ENCODE measurements at regions not wholly inside any gene's neighbourhood (a gene's known extent, or its start where the extent isn't known, plus 50 kb on each side); places are given as distances from the start of the nearest gene placed in this dataset.

DNA sequence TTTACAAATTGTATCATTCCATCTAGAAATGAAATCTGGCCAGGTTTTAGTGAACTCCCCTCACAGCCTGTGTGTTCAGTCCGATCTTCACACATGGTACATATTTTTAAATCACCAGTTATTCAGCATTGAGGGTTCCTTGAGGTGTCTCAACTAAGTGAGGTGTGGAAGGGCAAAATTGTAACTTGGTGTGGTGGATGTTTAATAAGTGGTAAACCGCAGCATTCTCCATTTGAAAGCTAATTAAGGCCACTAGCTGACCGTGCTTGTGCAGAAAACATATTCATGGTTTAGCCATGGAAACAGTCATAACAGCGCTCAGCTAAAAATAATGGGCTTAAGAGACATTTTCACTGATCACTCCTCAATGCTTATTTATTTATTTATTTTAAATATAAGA lies 786.2 kb upstream of the FANCL start:
- DNase-seq (ENCODE audit: low read depth, low spot score), result no peak

DNA sequence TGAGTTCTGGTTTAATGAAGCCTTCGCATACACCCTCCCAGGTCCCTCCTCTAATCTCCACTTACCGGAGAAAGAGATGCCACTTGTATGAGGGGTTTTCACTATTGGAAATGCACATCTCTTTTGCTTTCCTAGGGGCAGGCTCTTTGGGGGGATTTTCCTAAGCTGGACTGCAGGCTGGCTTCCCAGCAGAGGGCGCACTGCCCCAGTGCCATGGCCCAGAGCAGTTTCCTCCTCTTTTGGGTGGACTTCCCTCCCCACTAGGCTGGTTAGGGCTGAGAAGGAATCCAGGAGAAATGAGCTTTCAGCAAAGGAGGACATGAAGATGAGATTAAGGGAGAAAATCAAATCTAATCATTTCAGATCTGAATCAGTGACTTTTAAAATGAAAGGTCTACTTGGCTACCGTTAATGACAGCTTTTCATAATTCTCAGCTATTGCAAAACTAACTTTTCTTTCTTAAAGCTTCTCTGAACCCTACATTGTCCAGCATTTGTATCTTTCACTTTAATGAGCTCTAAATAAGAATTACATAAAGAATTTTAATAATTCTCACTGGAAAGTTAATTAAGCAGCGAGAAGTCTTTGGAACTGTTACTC lies 784.1 kb upstream of the FANCL start:
- DNase-seq (ENCODE audit: low read depth, low spot score), result peak; percentile 40

DNA sequence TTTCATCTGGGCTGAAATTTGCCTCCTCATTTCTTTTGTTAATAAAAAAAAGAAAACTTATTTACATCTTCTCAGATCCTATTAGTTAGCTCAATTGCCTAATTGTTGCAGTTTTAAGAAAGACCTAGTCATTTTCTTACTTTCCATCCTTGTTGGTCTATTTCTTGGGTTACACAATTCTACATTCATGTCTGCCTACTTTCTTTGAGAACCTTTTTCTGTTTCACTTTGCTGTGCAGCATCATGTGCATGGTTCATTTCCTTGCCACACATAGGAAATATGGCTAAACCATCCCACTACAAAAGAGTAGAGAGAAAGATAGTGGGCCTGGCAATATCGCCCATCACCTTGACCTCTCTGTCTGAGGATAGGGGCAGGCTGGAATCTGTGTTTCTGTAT lies 780.7 kb upstream of the FANCL start:
- no peak for DNase-seq (ENCODE audit: low read depth, low spot score)

DNA sequence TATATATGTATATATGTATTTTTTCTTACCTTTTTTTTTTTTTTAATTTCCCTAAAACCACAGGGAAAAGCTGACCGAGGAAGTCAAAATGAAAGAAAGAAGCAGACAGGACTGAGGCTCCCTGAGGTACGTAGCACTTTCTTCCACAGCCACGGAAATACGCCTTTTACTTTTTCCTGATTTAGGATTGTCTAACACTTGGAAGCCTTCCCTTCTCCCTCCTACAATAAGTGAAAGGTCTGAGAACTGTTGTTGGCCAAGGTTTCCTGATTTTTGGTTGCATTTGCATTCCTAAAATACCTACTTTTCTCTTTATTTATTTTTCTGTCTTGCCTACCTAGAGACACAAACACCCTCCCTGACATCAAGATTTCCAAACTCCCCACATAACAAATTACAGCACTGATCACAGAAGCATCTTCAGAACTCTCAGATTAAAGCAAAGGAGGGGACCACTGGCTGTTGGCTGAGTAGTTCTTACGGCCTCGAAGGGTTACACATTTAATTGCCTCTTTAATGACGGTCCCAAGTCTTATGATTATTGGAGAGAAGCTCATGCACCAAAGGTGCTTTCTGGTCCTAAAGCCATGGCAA lies 778.5 kb upstream of the FANCL start:
- DNase-seq (ENCODE audit: low read depth, low spot score), result no peak

DNA sequence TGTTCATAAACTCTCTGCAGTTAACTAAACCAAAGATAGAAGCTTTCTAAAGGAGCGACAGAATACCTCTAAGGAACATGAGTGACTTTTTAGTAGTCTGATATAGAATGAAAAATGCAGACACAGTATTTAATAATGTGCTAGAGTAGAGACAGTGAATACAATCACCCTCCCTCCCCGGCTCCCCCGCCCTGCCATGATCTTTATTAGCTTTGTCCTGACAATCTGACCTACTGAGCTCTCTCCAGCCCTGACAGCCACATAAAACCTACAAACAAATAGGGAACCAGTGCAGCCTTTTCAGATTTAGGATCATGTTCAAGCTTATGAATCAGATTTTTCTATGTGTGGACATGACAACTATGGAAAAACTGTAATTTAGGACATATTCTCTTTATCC lies 777.6 kb upstream of the FANCL start:
- DNase-seq (ENCODE audit: low read depth, low spot score), result no peak

DNA sequence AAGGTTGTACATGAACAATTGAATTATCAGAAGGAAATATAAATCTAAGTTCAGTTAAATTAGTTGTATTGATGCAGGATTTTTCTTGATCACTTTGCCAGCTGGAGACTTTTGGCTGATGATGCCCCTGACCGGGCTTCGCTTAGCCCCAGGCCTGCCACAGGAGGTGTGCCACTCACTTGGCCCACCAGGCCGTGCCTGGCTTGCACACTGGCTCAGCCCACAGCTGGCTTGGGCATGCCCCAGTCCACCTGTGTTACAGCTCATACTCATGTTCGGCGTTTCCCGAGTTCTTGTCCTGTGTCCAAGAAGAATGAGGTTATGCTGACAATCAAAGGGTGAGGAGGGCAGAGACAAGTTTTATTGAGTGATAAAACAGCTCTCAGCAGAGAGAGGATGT lies 773.9 kb upstream of the FANCL start:
- no peak for DNase-seq (ENCODE audit: low read depth, low spot score)

DNA sequence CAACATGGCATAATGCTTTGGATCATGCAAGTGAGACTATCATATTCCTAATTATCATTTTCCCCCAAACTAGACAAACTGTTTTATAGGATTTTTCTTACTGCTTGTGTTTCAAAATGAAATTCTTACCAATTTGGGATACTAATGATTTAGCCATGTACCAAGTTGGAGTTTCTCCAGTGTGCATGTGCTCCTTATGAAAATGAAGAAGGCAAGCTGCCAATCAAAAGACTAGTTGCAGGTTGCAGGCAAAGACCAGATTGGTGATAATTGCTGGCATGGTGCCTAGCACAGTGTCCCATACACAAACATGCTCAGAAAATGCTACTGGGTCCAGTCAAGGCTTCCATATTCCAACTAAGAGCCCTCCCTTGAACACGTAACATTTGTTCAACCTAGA lies 771.8 kb upstream of the FANCL start:
- no peak for DNase-seq (ENCODE audit: low read depth, low spot score)

DNA sequence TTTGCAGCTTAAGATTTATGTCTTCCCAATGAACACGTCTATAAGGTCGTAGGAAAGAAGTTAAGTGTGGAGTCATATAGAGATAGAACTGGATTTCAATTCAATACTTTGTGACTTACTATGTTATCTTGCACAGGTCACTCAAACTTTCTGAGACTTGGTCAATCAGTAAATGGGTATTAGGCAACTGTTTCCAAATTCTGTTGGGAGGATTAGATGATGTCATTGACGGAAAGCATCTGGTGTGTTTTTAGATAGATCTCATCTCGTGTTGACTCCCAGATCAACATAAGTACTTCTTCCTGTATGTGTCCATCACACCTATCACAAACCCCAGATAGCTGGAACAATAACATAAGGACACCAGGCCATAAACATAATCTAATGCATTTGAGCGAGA lies 771.1 kb upstream of the FANCL start:
- DNase-seq (ENCODE audit: low read depth, low spot score), result no peak

DNA sequence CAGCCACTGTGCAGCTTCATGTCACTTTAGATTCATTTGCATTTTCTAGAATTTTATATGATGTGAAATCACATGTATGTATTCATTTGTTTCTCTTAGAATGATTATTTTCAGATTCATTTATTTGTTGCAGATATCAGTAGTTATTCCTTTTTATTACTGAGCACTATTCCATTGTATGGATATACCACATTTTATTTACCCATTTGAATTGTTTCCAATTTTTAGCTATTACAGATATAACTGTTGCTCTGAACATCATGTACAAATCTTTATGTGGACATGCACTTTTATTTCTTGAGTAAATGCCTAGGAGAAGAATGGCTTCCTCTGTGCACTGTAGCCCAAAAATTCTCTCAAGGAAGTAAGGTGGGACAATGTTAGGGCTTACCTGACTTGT lies 767.8 kb upstream of the FANCL start:
- DNase-seq (ENCODE audit: low read depth, low spot score), result no peak

DNA sequence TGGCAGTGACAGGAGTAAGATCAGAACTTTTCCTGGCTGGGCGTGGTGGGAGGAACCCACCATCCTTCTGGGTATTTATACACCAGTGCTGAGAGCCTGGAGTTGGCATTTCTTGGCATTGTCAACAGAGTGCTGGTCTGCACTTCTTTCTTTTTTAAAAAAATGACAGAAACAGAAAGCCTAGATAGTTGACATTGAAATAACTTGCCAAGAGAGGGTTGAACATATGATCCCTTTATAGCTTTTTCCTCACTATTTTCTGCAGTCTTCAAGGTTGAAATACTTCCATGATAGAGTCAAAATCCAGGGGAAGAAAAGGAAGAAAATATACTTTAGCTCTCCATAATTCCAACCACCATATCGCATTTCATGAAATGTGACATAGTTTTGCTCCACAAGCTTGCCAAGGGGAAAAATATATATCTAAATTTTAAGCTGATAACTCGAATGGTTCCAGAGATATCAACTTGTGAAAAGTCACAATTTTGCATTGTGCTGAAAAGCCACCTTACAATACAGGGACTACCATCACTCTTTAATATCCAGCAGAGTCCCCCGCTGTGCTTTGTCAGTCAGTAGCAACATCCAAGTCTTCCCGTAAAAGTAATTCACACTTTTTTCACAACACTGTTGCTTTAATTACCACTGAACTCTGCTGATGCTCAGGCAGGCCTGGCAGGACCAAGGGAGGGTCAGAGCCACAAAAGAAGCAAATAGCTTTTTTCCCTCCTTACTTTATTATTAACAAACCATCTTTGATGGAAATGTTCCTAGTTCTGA lies 764.9 kb upstream of the FANCL start:
- no peak for DNase-seq (ENCODE audit: low read depth, low spot score)

DNA sequence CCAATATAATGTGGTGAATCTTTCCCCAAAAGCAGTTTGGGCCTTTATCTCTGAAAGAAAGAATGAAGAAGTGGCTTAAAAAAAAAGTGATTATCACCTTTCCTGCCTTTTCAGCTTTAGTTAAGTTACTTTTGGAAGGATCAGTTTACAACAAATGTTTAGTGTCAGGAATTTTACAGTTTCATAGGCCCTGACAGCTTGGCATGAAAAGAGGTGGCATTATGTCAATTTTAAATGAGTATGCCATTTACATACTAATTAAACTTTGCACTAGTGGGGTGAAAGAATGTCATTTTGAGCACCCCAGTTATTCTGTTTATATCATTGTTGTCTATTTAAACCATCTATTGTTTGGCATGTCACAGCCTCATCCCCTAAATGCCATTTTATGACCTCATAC lies 763.5 kb upstream of the FANCL start:
- no peak for DNase-seq (ENCODE audit: low read depth, low spot score)

DNA sequence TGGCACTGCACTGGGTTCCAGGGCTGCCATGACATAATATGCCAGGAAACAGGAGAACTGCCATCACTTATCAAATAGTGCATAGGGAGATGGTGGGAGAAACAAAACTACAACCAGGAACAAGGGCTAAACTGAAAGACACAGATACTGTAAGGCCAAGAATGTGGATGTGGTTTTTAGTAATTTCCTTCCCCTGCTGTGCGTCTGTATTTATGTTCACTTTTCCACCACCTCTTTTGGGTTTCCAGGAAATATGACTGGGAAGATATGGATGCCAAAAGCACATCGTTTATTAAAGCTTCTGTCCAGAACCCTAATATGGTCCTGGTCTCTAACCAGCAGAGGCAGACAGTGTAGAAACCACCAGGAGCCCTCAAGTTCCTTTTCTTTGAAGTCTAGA lies 759.7 kb upstream of the FANCL start:
- DNase-seq (ENCODE audit: low read depth, low spot score), result peak; percentile 28

DNA sequence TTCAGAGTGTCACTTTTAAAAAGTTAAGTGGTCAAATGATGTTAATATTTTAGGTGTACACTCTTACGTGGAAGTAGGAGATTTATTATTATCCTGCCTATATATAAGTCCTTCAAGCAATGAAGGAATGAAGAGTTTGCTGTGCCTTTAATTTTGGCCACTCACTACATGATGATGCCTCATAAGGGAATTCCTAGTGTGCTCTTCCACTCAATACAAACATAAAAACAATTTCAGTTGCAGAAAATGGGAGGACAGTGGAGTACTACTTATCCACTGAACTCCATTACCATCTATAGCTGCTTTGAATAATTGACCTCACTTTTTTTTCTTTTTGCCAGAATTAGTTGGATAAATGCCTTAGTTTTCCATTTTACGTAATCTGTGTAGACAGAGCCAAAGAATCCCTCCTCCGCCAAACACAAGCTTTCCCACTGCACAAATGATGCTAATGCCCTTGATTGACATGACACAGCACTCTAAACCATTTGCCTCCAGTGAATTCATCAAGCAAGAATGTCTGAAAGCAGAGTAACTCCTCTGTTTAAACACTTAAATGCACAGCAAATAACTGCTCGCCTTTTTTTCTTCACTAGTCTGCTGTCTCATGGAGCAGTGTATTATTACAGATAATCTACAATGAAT lies 751.1 kb upstream of the FANCL start:
- peak; percentile 86 for DNase-seq (ENCODE audit: low read depth, low spot score)

DNA sequence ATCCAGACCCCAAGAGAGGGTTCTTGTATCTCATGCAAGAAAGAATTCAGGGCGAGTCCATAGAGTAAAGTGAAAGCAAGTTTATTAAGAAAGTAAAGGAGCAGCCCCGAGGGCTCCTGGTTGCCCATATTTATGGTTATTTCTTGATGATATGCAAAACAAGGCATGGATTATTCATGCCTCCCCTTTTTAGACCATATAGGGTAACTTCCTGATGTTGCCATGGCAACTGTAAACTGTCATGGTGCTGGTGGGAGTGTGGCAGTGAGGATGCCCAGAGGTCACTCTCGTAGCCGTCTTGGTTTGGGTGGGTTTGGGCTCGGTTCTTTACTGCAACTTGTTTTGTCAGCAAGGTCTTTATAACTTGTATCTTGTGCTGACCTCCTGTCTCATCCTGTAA lies 750.2 kb upstream of the FANCL start:
- DNase-seq (ENCODE audit: low read depth, low spot score), result no peak

DNA sequence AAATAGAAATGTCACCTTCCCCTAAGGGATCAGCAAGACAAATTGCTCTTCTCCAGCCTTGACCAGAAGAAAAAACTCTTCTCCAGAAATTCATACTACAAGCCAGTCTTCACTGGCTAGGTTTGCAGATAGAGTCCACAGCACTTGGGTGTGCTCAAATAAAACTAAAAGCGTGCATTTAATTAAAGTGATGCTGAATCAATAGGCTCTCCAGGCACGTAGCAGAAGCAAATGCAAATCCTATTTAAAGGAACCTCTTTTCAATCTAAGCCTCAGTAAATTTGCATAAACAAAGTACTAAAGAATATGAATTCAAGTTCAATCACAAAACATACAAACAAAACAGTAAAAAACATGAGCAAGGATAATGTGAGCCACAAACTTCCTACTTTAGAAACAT lies 744.4 kb upstream of the FANCL start:
- DNase-seq (ENCODE audit: low read depth, low spot score), result no peak

DNA sequence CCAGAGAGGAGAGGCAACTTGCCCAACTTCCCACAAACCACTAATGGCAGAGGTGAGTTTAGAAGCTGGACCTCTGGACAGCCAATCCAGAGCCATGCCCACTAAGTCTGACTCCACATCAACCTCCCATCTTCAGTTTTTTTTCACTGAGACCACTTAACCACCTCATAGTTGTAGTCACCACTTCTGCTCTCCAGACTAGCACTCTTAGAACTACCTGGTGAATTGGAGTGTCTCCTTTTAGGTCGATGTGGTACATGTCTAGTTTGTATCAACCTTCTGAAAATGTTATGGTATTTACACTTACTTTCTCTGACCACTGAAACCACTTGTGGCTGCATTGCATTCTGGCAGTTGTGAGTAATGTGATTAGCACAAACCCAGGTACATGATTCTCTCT lies 743.6 kb upstream of the FANCL start:
- DNase-seq (ENCODE audit: low read depth, low spot score), result peak; percentile 70

DNA sequence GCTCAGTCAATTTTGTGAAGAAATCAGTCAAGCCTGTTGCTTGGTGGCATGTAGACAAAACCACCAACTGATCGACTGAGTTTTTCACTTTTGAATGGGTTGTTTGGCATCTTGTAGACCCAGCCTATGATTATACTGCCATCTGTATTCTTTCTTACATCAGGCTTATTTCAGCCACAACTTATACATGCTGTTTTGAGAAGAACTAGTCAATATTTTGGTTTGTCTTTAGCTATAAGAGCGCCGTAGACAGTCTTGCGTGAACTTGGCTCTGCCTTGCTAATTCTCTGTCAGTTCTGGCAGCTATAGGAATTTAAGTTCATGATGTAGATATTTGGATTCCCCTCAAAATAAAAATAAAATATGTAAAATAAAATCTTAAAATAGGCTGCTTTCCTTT lies 742.0 kb upstream of the FANCL start:
- DNase-seq (ENCODE audit: low read depth, low spot score), result no peak

DNA sequence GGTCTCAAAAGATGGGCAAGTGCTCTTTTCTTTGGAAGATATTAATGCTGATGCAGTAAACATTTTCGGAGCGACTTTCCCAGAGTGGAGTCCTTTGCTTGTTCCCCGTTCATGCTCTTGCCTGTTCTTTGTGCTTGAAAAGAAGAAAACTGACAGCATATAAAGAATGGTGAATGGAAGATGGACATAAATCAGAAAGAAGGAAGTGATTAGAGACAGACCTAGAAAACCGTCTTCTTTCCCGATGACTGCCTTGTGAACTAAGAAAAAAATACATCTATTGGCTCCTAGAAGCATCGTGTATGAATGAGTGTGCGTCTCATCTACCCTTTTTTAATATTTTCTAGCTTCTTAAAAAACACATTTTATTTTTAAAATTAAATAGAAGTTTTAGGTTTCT lies 740.1 kb upstream of the FANCL start:
- DNase-seq (ENCODE audit: low read depth, low spot score), result no peak

DNA sequence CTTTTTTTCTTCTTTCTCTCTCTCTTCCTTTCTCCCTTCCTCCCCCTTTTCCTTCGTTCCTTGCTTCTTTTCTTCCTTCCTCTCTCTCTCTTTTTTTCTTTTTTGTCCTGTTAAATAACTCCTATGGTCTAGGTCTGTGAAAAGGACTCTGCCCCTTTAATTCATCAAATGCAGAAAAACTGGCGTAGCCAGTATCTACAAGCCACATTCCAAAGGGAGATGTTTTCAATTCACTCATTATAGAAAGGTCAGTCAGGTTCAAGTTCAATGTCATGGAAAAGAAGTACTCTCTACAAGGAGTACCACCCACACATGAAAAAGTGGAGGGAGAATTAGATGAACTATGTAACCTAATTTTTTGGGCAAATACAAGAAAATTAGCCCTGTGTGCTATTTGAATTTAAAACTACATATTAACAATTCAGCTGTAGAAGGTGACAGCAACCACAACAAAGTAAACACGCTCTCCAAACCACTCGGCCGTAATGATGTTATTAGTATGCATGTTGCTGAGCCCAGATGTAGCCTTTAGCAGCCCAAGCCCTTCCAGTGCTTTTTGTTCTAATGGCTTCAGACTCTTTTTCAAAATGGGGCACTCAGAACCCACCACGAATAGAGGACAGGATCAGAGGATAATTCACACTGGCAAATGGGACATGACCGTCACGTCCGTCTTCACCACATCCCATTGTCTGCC lies 735.4 kb upstream of the FANCL start:
- peak; percentile 65 for DNase-seq (ENCODE audit: low read depth, low spot score)

DNA sequence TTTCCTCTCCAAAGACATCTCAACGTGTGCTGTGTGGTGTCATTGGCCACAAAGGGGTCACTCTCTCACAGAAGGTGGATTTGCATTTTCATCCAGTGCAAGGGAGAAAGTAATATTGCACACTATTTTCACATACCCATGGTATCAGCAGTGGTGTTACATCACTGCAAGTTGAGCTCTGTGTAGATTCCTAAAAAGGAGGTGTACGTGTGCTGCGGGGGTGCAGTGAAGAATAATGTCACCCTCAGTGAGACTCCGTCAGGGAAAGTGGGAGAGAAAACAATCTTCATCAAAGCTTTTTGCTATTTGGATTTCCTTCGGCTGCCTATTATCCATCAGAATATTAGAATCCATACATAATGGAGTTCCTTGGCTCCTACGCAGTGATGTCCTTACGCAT lies 733.8 kb upstream of the FANCL start:
- no peak for DNase-seq (ENCODE audit: low read depth, low spot score)

DNA sequence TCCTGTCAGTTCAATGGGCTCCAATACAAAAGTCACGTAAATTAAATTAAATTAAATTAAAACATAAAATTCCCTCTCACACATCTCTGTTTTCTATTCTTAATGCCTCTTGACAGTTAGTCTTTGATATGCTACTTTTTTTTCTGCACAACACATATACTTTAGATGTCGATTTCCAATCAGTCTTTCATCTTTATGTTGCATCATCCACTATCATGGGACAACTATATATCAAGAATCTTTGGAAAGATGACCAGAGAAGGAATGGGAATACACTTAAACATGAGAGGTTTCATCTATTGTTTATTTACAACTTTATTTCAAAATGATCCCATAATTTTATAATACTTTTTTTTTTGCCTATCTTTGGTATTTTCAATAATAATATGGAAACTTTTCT lies 733.3 kb upstream of the FANCL start:
- DNase-seq (ENCODE audit: low read depth, low spot score), result no peak

DNA sequence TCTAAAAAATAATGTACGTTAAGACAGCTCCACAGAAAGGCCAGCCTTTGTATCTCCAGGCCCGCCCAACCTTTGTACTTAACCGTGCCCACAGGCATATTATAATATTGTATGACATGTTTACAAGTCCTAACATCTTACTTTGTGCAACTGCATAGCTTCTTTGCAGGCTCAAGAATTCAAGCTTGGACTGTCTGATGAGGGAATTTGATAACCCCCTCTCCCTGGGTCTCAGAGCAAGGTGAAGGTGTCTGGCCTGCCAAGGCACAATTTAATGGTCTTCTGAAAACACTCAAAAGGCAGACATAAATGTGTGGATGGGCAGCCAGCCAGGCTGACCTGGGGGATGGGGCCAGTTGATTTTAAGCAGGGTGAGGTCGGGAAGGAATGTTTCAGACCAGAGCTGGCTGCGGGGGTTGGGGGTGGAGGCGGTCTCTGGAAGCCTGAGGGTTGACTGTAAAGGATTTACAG lies 732.7 kb upstream of the FANCL start:
- peak; percentile 46 for DNase-seq (ENCODE audit: low read depth, low spot score)
